Right lobe of liver (tissue), 6 donors: ENCODE measurements at regions not wholly inside any gene's neighbourhood (a gene's known extent, or its start where the extent isn't known, plus 50 kb on each side); places are given as distances from the start of the nearest gene placed in this dataset.
"Not testable (repeated sequence)": the region's sequence is repeated elsewhere in the genome, so short reads cannot be mapped to it uniquely, and the experiment has no call there.

Experiments used
- ATAC-seq, 4 donors: fragments of 200-7000 bp; cut with Tn5 transposase; one replicate each; pipeline ENCODE4 v1.9.1; 2020; ENCODE audit warnings: mild to moderate bottlenecking in 4 of 4, moderate library complexity in 4 of 4
- DNase-seq, 3 donors: peaks; one replicate each; pipeline ENCODE4 v3.0.0-alpha.2; 2020
- H3K27ac ChIP-seq, 3 donors: fragments of 200-600 bp; one replicate each; pipeline ENCODE4 v1.8.0; 2022
- H3K27me3 ChIP-seq, 2 donors: fragments of 200-600 bp; one replicate each; pipeline ENCODE4 v1.8.0; 2022
- H3K36me3 ChIP-seq, 4 donors: fragments of 200-600 bp; sonication (generic) in 1 of 4; one replicate each; pipeline versions ENCODE4 v1.5.1 to v1.8.0; 2017 to 2022; ENCODE audit warnings: control low read depth in 1 of 4
- H3K4me1 ChIP-seq, 4 donors: fragments of 200-600 bp; sonication (generic) in 1 of 4; one replicate each; pipeline versions ENCODE4 v1.5.1 to v1.8.0; 2017 to 2022; ENCODE audit warnings: control low read depth in 1 of 4
- H3K4me3 ChIP-seq, 3 donors: fragments of 200-600 bp; one replicate each; pipeline ENCODE4 v1.8.0; 2022
- H3K9me3 ChIP-seq, 4 donors: fragments of 200-600 bp; sonication (generic) in 1 of 4; one replicate each; pipeline versions ENCODE4 v1.5.1 to v1.8.0; 2017 to 2022; ENCODE audit warnings: control low read depth in 1 of 4
- CTCF ChIP-seq, 4 donors: fragments of 200-600 bp in 3 of 4; fragments of 450-650 bp in 1 of 4; IDR thresholded peaks; one replicate each; pipeline versions ENCODE4 v1.5.1 to v1.8.0; 2016 to 2022; ENCODE audit warnings: antibody characterized with exemption in 4 of 4, mild to moderate bottlenecking in 2 of 4
- POLR2A ChIP-seq: fragments of 450-650 bp; IDR thresholded peaks from one replicate; pipeline ENCODE4 v1.6.1; 2017; ENCODE audit warnings: antibody characterized with exemption, mild to moderate bottlenecking
- WGBS: methylation state at CpG from one replicate; pipeline ENCODE4 v1.1.6; 2018; ENCODE audit warnings: low coverage, low lambda C conversion rate; ENCODE audit not compliant: insufficient coverage; ENCODE audit errors: missing lambda C conversion rate; 5-methylcytosine and 5-hydroxymethylcytosine counted together
- intact Hi-C, 2 donors: fragments of 100-400 bp; cut with DNase I; formaldehyde crosslinking; loops; one replicate each; pipeline versions ENCODE4 v1.11.2 to v1.14.1; 2022
- donor health status: DM: no; HTN: yes; CAD: no.
- donor health status: DM: no; HTN: no; CAD: no.
- donor health status: DM: no; HTN: no; CAD: no.
- donor health status: DM: no; HTN: yes; CAD: no.
- donor health status: DM: no; HTN: yes; CAD: no.

GRCh38 chr12:114092981-114093380 lies 126.9 kb upstream of the RBM19 start:
- no peaks in the 10 kb centered on the region for H3K9me3 ChIP-seq

GRCh38 chr12:114090211-114090610 lies 124.1 kb upstream of the RBM19 start:
- H3K27me3 ChIP-seq = no peaks in the 10 kb centered on the region
- no peak for ATAC-seq
- 48% methylated on average over 4 of the region's 5 CpGs for WGBS
- intact Hi-C loops = no loop called here
- no peak for DNase-seq
- H3K27ac ChIP-seq = no peak overlapping the region
- TF ChIP-seq POLR2A (no peak), CTCF (IDR thresholded peaks at IDR 0.05) (no peak)
- H3K36me3 ChIP-seq = no peaks in the 10 kb centered on the region
- H3K4me3 ChIP-seq = no peak overlapping the region
- no peaks in the 10 kb centered on the region for H3K9me3 ChIP-seq
- no peaks in the 10 kb centered on the region for H3K4me1 ChIP-seq

More at GRCh38 chr12:114092981-114093380, 126.9 kb upstream of the RBM19 start:
- no peak for ATAC-seq
- Histone ChIP-seq H3K36me3 (no peaks in the 10 kb centered on the region), H3K27me3 (no peaks in the 10 kb centered on the region), H3K4me3 (no peak overlapping the region), H3K27ac (no peak overlapping the region), H3K4me1 (no peaks in the 10 kb centered on the region)
- no peak for DNase-seq
- WGBS = 47% methylated on average over 2 of the region's 2 CpGs
- intact Hi-C loops = no loop called here
- TF ChIP-seq CTCF (IDR thresholded peaks at IDR 0.05) (no peak), POLR2A (no peak)

DNA sequence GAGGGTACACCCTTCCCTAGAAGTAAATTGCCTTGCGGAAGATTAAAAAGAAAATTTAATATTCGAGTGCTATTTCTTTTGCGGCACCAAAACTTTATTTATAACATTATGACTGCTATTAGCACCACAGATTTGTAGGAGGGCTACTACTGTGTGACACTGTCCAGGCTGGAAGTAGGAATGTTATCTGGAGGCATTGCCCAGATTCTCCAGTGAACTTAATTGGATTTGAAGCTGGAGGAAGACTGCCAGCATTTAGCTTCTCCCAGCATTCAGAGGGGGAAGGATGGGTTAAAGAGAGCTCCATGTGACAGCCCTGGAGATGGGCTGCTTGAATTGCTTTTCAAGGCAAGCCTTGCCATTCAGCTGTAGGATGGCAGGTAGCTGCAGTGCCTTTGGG lies 107.0 kb upstream of the RBM19 start:
- Histone ChIP-seq H3K36me3 (no peaks in the 10 kb centered on the region), H3K27ac (no peak overlapping the region), H3K27me3 (no peaks in the 10 kb centered on the region), H3K4me1 (no peaks in the 10 kb centered on the region), H3K9me3 (no peaks in the 10 kb centered on the region), H3K4me3 (no peak overlapping the region)
- 77% methylated on average over 3 of the region's 3 CpGs for WGBS
- DNase-seq = no peak
- TF ChIP-seq CTCF (IDR thresholded peaks at IDR 0.05) = no peak
- no peak for TF ChIP-seq POLR2A
- intact Hi-C loops = no loop called here
- no peak for ATAC-seq

GRCh38 chr12:114069507-114069906 lies 103.4 kb upstream of the RBM19 start:
- Histone ChIP-seq H3K4me3 (no peak overlapping the region), H3K27me3 (no peaks in the 10 kb centered on the region), H3K4me1 (no peaks in the 10 kb centered on the region), H3K36me3 (no peaks in the 10 kb centered on the region), H3K9me3 (no peaks in the 10 kb centered on the region), H3K27ac (no peak overlapping the region)
- WGBS = 54% methylated on average over 2 of the region's 2 CpGs
- TF ChIP-seq POLR2A (no peak), CTCF (IDR thresholded peaks at IDR 0.05) (no peak)
- ATAC-seq (no peak), DNase-seq (no peak)
- intact Hi-C loops = no loop called here

- Histone ChIP-seq H3K27ac (no peak overlapping the region), H3K36me3 (no peaks in the 10 kb centered on the region), H3K27me3 (no peaks in the 10 kb centered on the region), H3K9me3 (no peaks in the 10 kb centered on the region), H3K4me3 (no peak overlapping the region), H3K4me1 (no peaks in the 10 kb centered on the region)
- intact Hi-C loops = no loop called here
- ATAC-seq (no peak), DNase-seq (no peak)
- TF ChIP-seq POLR2A (no peak), CTCF (IDR thresholded peaks at IDR 0.05) (no peak)
- WGBS = 70% methylated on average over 3 of the region's 4 CpGs
Observed at GRCh38 chr12:114064497-114064896, 98.4 kb upstream of the RBM19 start.

DNA sequence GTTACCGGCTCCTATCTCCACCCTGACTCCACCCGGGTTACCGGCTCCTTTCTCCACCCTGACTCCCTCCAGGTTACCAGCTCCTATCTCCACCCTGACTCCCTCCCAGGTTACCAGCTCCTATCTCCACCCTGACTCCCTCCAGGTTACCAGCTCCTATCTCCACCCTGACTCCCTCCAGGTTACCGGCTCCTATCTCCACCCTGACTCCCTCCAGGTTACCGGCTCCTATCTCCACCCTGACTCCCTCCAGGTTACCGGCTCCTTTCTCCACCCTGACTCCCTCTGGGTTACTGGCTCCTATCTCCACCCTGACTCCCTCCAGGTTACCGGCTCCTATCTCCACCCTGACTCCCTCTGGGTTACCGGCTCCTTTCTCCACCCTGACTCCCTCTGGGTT lies 97.9 kb upstream of the RBM19 start:
- H3K9me3 ChIP-seq, ATAC-seq, H3K27ac ChIP-seq, H3K4me1 ChIP-seq, DNase-seq, intact Hi-C loops, H3K4me3 ChIP-seq, H3K36me3 ChIP-seq, H3K27me3 ChIP-seq: not testable (repeated sequence)
- 74% methylated on average over 6 of the region's 8 CpGs for WGBS
